ENCODE measurements at regions not wholly inside any gene's neighbourhood (a gene's known extent, or its start where the extent isn't known, plus 50 kb on each side); places are given as distances from the start of the nearest gene placed in this dataset.
"Not testable (repeated sequence)": the region's sequence is repeated elsewhere in the genome, so short reads cannot be mapped to it uniquely, and the experiment has no call there.

GRCh38 chr2:231644426-231644825 lies 51.8 kb downstream of the TEX44 start:
- DNase-seq: no peak

- no peak for DNase-seq
Measured at GRCh38 chr2:231646476-231646875, 53.8 kb downstream of the TEX44 start.

GRCh38 chr2:231648579-231649174 lies 56.0 kb downstream of the TEX44 start:
- peak; percentile 62 for DNase-seq

GRCh38 chr2:231651561-231651960 lies 56.8 kb upstream of the PTMA start:
- DNase-seq: not testable (repeated sequence)

GRCh38 chr2:231655488-231655887 lies 52.8 kb upstream of the PTMA start:
- DNase-seq: no peak

- DNase-seq: no peak
Measured at GRCh38 chr2:231655894-231656293, 52.4 kb upstream of the PTMA start.
